CD14-positive monocyte (primary cell): ENCODE measurements at regions not wholly inside any gene's neighbourhood (a gene's known extent, or its start where the extent isn't known, plus 50 kb on each side); places are given as distances from the start of the nearest gene placed in this dataset.

Source experiments
- DNase-seq, 3 donors: peaks; one replicate each; pipeline ENCODE4 v3.0.0-alpha.2; 2011 to 2022
- H2AFZ ChIP-seq: 2 replicates; pipeline ENCODE4 v1.6.0; 2012; ENCODE audit warnings: mild to moderate bottlenecking, low read depth, low read length, inconsistent platforms; ENCODE audit not compliant: insufficient read depth, poor library complexity, severe bottlenecking
- H3K27ac ChIP-seq, 2 donors: 1 replicate in 1 of 2; 2 replicates in 1 of 2; pipeline ENCODE4 v1.5.1; 2012 to 2013; ENCODE audit warnings: low read length in 2 of 2, control low read depth in 1 of 2, inconsistent platforms in 1 of 2, low read depth in 1 of 2, mild to moderate bottlenecking in 1 of 2
- H3K27me3 ChIP-seq, 2 donors: one replicate each; pipeline versions ENCODE4 v1.6.0 to v1.6.1; 2011 to 2013; ENCODE audit warnings: low read length in 2 of 2; ENCODE audit not compliant: control insufficient read depth in 2 of 2, insufficient read depth in 2 of 2
- H3K36me3 ChIP-seq, 2 donors: replicated peaks in 1 of 2; 1 replicate in 1 of 2; 2 replicates in 1 of 2; pipeline versions ENCODE4 v1.5.1 to v1.6.1; 2012 to 2013; ENCODE audit warnings: low read length in 2 of 2, control low read depth in 1 of 2, inconsistent platforms in 1 of 2, mild to moderate bottlenecking in 1 of 2; ENCODE audit not compliant: insufficient read depth in 2 of 2, control insufficient read depth in 1 of 2
- H3K4me1 ChIP-seq, 2 donors: 1 replicate in 1 of 2; 2 replicates in 1 of 2; pipeline versions ENCODE4 v1.5.1 to v1.6.1; 2012 to 2013; ENCODE audit warnings: low read length in 2 of 2, control low read depth in 1 of 2, inconsistent platforms in 1 of 2, mild to moderate bottlenecking in 1 of 2, moderate library complexity in 1 of 2; ENCODE audit not compliant: insufficient read depth in 2 of 2, control insufficient read depth in 1 of 2
- H3K4me2 ChIP-seq: replicated peaks from 2 replicates; pipeline ENCODE3; 2012; ENCODE audit warnings: low read length, moderate library complexity, mild to moderate bottlenecking; ENCODE audit not compliant: poor library complexity, severe bottlenecking; ENCODE audit errors: extremely low read depth
- H3K4me3 ChIP-seq, 3 experiments: fragments of 200-600 bp in 1 of 3; sonication (generic) in 1 of 3; replicated peaks in 1 of 3; 1 replicate in 2 of 3; 2 replicates in 1 of 3; pipeline ENCODE4 v1.5.1; 2011 to 2013; ENCODE audit warnings: low read length in 3 of 3, mild to moderate bottlenecking in 3 of 3, control low read depth in 2 of 3, low read depth in 2 of 3, inconsistent platforms in 1 of 3, moderate library complexity in 1 of 3
- H3K79me2 ChIP-seq: 2 replicates; pipeline ENCODE4 v1.6.0; 2012; ENCODE audit warnings: mild to moderate bottlenecking, control low read depth, inconsistent platforms, low read length, moderate library complexity; ENCODE audit not compliant: insufficient read depth
- H3K9ac ChIP-seq: 2 replicates; pipeline ENCODE4 v1.6.0; 2017; ENCODE audit warnings: low read length, mild to moderate bottlenecking; ENCODE audit not compliant: insufficient read depth, poor library complexity, severe bottlenecking
- H3K9me3 ChIP-seq, 2 donors: replicated peaks in 1 of 2; 1 replicate in 1 of 2; 2 replicates in 1 of 2; pipeline versions ENCODE4 v1.5.1 to v1.6.1; 2012 to 2013; ENCODE audit warnings: low read length in 2 of 2, control low read depth in 1 of 2; ENCODE audit not compliant: control insufficient read depth in 1 of 2, insufficient read depth in 1 of 2
- H4K20me1 ChIP-seq: 2 replicates; pipeline ENCODE4 v1.6.0; 2012; ENCODE audit warnings: mild to moderate bottlenecking, low read length, control low read depth, moderate library complexity; ENCODE audit not compliant: insufficient read depth
- H3K27ac Mint-ChIP-seq, 7 donors: one replicate each; pipeline ENCODE4 v1.8.0; 2020; ENCODE audit warnings: mild to moderate bottlenecking in 7 of 7, mixed read lengths in 7 of 7, moderate library complexity in 6 of 7, inconsistent platforms in 2 of 7
- H3K27me3 Mint-ChIP-seq, 3 donors: one replicate each; pipeline ENCODE4 v1.8.0; 2021 to 2022; ENCODE audit warnings: low read depth in 3 of 3, mild to moderate bottlenecking in 3 of 3, mixed read lengths in 3 of 3, moderate library complexity in 3 of 3, inconsistent platforms in 1 of 3
- H3K36me3 Mint-ChIP-seq, 2 donors: one replicate each; pipeline ENCODE4 v1.8.0; 2020; ENCODE audit warnings: mixed read lengths in 2 of 2, inconsistent platforms in 1 of 2, mild to moderate bottlenecking in 1 of 2
- H3K4me1 Mint-ChIP-seq: one replicate; pipeline ENCODE4 v1.8.0; 2020; ENCODE audit warnings: mild to moderate bottlenecking, mixed read lengths
- H3K4me3 Mint-ChIP-seq, 2 donors: one replicate each; pipeline ENCODE4 v1.8.0; 2020; ENCODE audit warnings: mild to moderate bottlenecking in 2 of 2, mixed read lengths in 2 of 2, moderate library complexity in 1 of 2
- H3K9me3 Mint-ChIP-seq, 7 donors: one replicate each; pipeline ENCODE4 v1.8.0; 2020 to 2022; ENCODE audit warnings: mixed read lengths in 7 of 7, mild to moderate bottlenecking in 6 of 7, moderate library complexity in 6 of 7, inconsistent platforms in 2 of 7
- WGBS: methylation state at CpG from one replicate; pipeline ENCODE4 v1.1.5; 2013; ENCODE audit warnings: missing lambda C conversion rate; ENCODE audit not compliant: insufficient coverage; 5-methylcytosine and 5-hydroxymethylcytosine counted together
- intact Hi-C, 2 donors: fragments of 100-400 bp; cut with micrococcal nuclease; formaldehyde crosslinking; loops; one replicate each; pipeline versions ENCODE4 v1.15.0 to v1.15.1; 2023
- TF ChIP-seq, protein P1 (sequence below): fragments of 200-600 bp; IDR thresholded peaks from one replicate; pipeline ENCODE4 v1.8.0; 2022; ENCODE audit warnings: antibody characterized with exemption, mild to moderate bottlenecking

DNA sequence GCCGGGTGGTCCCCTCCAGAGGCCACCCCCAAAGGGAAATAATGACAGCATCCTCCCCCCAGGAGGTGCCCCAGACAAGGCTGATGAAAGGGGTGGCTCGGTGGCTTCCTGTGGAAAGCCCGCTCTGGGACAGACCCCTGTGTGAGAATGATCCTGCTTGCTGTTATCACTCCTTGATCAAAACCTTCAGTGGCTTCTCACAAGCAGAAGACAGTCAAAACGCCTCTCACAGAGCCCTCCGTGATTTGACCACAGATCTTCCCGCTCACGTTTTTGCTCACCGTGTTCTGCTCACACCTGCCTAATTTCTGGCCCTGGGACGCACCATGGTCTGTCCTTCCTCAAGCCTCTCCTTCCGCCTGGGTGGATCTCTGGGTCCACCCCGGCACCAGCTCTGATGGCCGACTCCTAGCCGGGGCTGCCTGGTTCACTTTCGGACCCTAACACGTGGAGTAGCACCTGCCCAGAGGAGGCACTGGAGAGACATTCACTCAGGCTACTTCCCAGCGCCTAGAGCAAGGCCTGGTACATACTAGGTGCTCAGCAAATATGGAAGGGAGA lies 210.4 kb downstream of the ANKRD60 start:
- Mint-ChIP-seq H3K27ac (no peak overlapping the region), H3K36me3 (no peaks in the 10 kb centered on the region), H3K4me3 (no peak overlapping the region), H3K4me1 (no peaks in the 10 kb centered on the region), H3K27me3 (peaks cover 2 to 19% (median 8%) of the 10 kb centered on the region in 3 donors), H3K9me3 (peaks cover 0 to 2% (median 0%) of the 10 kb centered on the region in 7 donors)
- 93% methylated on average over 16 of the region's 16 CpGs for WGBS
- H2AFZ ChIP-seq = no peak overlapping the region
- H3K27ac ChIP-seq = no peak overlapping the region
- no peaks in the 10 kb centered on the region for H4K20me1 ChIP-seq
- no peaks in the 10 kb centered on the region for H3K27me3 ChIP-seq
- intact Hi-C loops = no loop called here
- TF ChIP-seq, protein P1, sequence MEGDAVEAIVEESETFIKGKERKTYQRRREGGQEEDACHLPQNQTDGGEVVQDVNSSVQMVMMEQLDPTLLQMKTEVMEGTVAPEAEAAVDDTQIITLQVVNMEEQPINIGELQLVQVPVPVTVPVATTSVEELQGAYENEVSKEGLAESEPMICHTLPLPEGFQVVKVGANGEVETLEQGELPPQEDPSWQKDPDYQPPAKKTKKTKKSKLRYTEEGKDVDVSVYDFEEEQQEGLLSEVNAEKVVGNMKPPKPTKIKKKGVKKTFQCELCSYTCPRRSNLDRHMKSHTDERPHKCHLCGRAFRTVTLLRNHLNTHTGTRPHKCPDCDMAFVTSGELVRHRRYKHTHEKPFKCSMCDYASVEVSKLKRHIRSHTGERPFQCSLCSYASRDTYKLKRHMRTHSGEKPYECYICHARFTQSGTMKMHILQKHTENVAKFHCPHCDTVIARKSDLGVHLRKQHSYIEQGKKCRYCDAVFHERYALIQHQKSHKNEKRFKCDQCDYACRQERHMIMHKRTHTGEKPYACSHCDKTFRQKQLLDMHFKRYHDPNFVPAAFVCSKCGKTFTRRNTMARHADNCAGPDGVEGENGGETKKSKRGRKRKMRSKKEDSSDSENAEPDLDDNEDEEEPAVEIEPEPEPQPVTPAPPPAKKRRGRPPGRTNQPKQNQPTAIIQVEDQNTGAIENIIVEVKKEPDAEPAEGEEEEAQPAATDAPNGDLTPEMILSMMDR = no peak
- no peaks in the 10 kb centered on the region for H3K4me1 ChIP-seq
- no peak overlapping the region for H3K4me2 ChIP-seq
- H3K9me3 ChIP-seq = no peaks in the 10 kb centered on the region
- no peak for DNase-seq
- H3K4me3 ChIP-seq = no peak overlapping the region
- H3K79me2 ChIP-seq = no peaks in the 10 kb centered on the region
- H3K36me3 ChIP-seq = no peaks in the 10 kb centered on the region
- no peak overlapping the region for H3K9ac ChIP-seq

- Histone ChIP-seq H3K4me3 (no peak overlapping the region), H2AFZ (no peak overlapping the region), H3K27me3 (no peaks in the 10 kb centered on the region), H3K9me3 (no peaks in the 10 kb centered on the region), H3K79me2 (no peaks in the 10 kb centered on the region), H4K20me1 (no peaks in the 10 kb centered on the region), H3K9ac (no peak overlapping the region), H3K4me2 (no peak overlapping the region), H3K4me1 (no peaks in the 10 kb centered on the region), H3K27ac (no peak overlapping the region), H3K36me3 (no peaks in the 10 kb centered on the region)
- H3K27ac Mint-ChIP-seq = no peak overlapping the region
- 89% methylated on average over 16 of the region's 20 CpGs for WGBS
- no peak for DNase-seq
- H3K36me3 Mint-ChIP-seq = no peaks in the 10 kb centered on the region
- TF ChIP-seq, protein P1 = no peak
- H3K4me3 Mint-ChIP-seq = no peak overlapping the region
- H3K4me1 Mint-ChIP-seq = no peaks in the 10 kb centered on the region
- intact Hi-C loops = no loop called here
- peaks cover 0 to 2% (median 0%) of the 10 kb centered on the region in 7 donors for H3K9me3 Mint-ChIP-seq
- peaks cover 3 to 16% (median 8%) of the 10 kb centered on the region in 3 donors for H3K27me3 Mint-ChIP-seq
Observed at GRCh38 chr20:58017231-58017969, 211.1 kb downstream of the ANKRD60 start.
